ENCODE measurements at regions not wholly inside any gene's neighbourhood (a gene's known extent, or its start where the extent isn't known, plus 50 kb on each side); places are given as distances from the start of the nearest gene placed in this dataset.
A peak's percentile ranks its signal among the peaks of the same experiment; 100 is the strongest.
"Not testable (repeated sequence)": the region's sequence is repeated elsewhere in the genome, so short reads cannot be mapped to it uniquely, and the experiment has no call there.

DNA sequence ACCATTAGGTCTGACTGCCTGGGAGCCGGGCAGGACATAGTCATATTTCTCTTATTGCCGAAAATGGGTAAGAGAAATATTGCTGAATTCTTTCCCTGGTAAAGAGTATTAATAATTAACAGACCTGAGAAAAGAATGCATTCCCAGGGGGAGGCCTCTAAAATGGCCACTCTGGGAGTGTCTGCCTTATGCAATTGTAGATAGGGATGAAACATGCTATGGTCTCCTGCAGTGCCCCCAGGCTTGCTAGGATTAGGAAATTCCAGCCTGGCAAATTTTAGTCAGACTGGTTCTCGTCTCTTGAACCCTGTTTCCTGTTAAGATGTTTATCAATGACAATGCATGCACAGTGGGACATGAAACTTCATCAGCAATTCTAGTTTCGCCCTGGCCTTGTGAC, 975.7 kb downstream of the TBC1D32 start:
- H3K36me3 ChIP-seq (ENCODE audit: control insufficient read depth in 2 of 2, insufficient read depth in 1 of 2, low read length in 2 of 2); H3K9me3 ChIP-seq (ENCODE audit: control insufficient read depth, insufficient read depth, low read depth, low read length); CTCF ChIA-PET; H3K27ac ChIP-seq (ENCODE audit: extremely low read depth, low read depth, low read length); H3K4me3 ChIP-seq (ENCODE audit: low read depth, low read length); POLR2A ChIA-PET; H3K4me1 ChIP-seq (ENCODE audit: control insufficient read depth, insufficient read depth, low read length): not testable (repeated sequence)
- TF ChIP-seq SETDB1 (IDR thresholded peaks at IDR 0.05; ENCODE audit: insufficient read length, low read length) = peak; percentile 87

DNA sequence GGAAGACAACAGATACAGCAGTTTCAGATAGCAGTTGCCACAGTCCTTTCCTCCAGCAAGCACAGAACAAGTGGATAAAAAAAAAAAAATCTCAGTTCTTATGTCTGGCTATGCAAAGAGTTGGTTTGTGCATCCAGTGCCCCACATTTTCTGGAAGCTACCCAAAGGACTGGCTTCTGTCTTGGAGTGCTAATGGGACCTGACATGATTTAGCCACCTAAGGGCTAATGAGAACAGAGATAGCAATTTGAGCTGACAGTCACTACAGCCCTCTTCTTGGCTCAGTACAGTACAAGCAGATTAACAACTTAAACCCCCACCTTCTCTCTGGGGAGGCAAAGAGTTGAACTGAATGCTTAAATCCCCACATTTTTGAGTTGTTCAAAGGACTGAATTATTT, 976.8 kb downstream of the TBC1D32 start:
- no peaks in the 10 kb centered on the region for H3K36me3 ChIP-seq (ENCODE audit: control insufficient read depth in 2 of 2, insufficient read depth in 1 of 2, low read length in 2 of 2)
- CTCF ChIA-PET = interaction anchor here (0.6 kb wide), 1 partner anchor 520 kb away, joined by 3 read pairs; no protein-coding TSS in a partner anchor
- no peaks in the 10 kb centered on the region for H3K4me1 ChIP-seq (ENCODE audit: control insufficient read depth, insufficient read depth, low read length)
- no peak overlapping the region for H3K27ac ChIP-seq (ENCODE audit: extremely low read depth, low read depth, low read length)
- no peak for TF ChIP-seq ZNF701 (tag by site-specific recombination; IDR thresholded peaks at IDR 0.05)
- H3K9me3 ChIP-seq (ENCODE audit: control insufficient read depth, insufficient read depth, low read depth, low read length) = no peaks in the 10 kb centered on the region
- no peak overlapping the region for H3K4me3 ChIP-seq (ENCODE audit: low read depth, low read length)
- POLR2A ChIA-PET = no interaction called here

DNA sequence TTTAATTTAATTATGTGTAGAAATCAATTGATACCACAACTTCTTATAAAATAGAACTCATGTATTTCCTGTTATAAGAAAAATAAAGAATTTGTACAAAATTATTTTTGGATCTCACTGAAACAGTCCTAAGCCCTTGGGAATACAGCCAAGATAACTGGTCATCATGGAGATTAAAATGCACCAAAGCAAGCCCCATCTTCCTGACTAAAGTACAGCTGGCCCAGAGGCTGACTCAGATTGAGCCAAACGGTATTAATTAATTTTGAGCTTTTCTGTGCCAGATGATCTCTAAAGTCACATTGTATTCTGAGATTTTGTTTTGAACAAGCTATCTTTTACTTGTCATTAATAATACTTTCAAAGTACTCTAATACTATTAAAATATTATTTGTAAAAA, 978.5 kb downstream of the TBC1D32 start:
- POLR2A ChIA-PET = no interaction called here
- CTCF ChIA-PET = interaction anchor here (0.7 kb wide), 1 partner anchor 227 kb away, joined by 3 read pairs; no protein-coding TSS in a partner anchor
- Histone ChIP-seq H3K9me3 (ENCODE audit: control insufficient read depth, insufficient read depth, low read depth, low read length) (no peaks in the 10 kb centered on the region), H3K27ac (ENCODE audit: extremely low read depth, low read depth, low read length) (no peak overlapping the region), H3K4me1 (ENCODE audit: control insufficient read depth, insufficient read depth, low read length) (no peaks in the 10 kb centered on the region), H3K36me3 (ENCODE audit: control insufficient read depth in 2 of 2, insufficient read depth in 1 of 2, low read length in 2 of 2) (no peaks in the 10 kb centered on the region), H3K4me3 (ENCODE audit: low read depth, low read length) (no peak overlapping the region)
- TF ChIP-seq ZNF433 (tag by site-specific recombination; IDR thresholded peaks at IDR 0.05; ENCODE audit: low read depth) (no peak), ZNF629 (tag by site-specific recombination; IDR thresholded peaks at IDR 0.05) (no peak), ZNF571 (tag by site-specific recombination; IDR thresholded peaks at IDR 0.05) (no peak), ZNF23 (tag by site-specific recombination; IDR thresholded peaks at IDR 0.05; ENCODE audit: borderline replicate concordance) (no peak), ZNF248 (tag by site-specific recombination; IDR thresholded peaks at IDR 0.05) (no peak), ZIC2 (tag by site-specific recombination; IDR thresholded peaks at IDR 0.05) (no peak), SETDB1 (IDR thresholded peaks at IDR 0.05; ENCODE audit: insufficient read length, low read length) (no peak)
- TF ChIP-seq, protein P1, sequence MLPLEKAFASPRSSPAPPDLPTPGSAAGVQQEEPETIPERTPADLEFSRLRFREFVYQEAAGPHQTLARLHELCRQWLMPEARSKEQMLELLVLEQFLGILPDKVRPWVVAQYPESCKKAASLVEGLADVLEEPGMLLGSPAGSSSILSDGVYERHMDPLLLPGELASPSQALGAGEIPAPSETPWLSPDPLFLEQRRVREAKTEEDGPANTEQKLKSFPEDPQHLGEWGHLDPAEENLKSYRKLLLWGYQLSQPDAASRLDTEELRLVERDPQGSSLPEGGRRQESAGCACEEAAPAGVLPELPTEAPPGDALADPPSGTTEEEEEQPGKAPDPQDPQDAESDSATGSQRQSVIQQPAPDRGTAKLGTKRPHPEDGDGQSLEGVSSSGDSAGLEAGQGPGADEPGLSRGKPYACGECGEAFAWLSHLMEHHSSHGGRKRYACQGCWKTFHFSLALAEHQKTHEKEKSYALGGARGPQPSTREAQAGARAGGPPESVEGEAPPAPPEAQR (tag by site-specific recombination; IDR thresholded peaks at IDR 0.05) = no peak
- TF ChIP-seq, protein P2, sequence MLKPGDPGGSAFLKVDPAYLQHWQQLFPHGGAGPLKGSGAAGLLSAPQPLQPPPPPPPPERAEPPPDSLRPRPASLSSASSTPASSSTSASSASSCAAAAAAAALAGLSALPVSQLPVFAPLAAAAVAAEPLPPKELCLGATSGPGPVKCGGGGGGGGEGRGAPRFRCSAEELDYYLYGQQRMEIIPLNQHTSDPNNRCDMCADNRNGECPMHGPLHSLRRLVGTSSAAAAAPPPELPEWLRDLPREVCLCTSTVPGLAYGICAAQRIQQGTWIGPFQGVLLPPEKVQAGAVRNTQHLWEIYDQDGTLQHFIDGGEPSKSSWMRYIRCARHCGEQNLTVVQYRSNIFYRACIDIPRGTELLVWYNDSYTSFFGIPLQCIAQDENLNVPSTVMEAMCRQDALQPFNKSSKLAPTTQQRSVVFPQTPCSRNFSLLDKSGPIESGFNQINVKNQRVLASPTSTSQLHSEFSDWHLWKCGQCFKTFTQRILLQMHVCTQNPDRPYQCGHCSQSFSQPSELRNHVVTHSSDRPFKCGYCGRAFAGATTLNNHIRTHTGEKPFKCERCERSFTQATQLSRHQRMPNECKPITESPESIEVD (tag by site-specific recombination; IDR thresholded peaks at IDR 0.05) = no peak

DNA sequence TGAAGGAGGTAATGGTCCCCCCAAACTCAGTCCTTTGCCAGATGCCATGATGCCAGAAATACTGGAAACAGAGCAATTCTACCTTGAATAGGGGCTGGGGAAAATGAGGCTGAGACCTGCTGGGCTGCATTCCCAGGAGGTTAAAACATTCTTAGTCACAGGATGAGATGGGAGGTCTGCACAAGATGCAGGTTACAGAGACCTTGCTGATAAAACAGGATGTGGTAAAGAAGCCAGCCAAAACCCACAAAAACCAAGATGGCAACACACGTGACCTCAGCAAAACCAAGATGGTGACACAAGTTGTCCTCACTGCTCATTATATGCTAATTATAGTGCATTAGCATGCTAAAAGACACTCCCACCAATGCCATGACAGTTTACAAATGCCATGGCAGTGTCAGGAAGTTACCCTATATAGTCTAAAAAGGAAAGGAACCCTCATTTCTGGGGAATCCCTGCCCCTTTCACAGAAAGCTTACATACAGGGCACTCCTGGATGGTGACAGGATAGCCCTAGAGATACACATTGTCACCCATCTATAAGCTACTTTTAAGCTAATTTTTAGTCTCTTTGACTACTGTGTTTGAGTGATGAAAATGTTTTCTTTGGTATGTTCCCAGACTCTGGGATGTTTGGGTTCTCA, 979.7 kb downstream of the TBC1D32 start:
- H3K9me3 ChIP-seq (ENCODE audit: control insufficient read depth, insufficient read depth, low read depth, low read length) = no peaks in the 10 kb centered on the region
- H3K4me3 ChIP-seq (ENCODE audit: low read depth, low read length) = no peak overlapping the region
- ChIA-PET CTCF (no interaction called here), POLR2A (no interaction called here)
- H3K4me1 ChIP-seq (ENCODE audit: control insufficient read depth, insufficient read depth, low read length) = no peaks in the 10 kb centered on the region
- no peaks in the 10 kb centered on the region for H3K36me3 ChIP-seq (ENCODE audit: control insufficient read depth in 2 of 2, insufficient read depth in 1 of 2, low read length in 2 of 2)
- no peak overlapping the region for H3K27ac ChIP-seq (ENCODE audit: extremely low read depth, low read depth, low read length)
- TF ChIP-seq, protein P3, sequence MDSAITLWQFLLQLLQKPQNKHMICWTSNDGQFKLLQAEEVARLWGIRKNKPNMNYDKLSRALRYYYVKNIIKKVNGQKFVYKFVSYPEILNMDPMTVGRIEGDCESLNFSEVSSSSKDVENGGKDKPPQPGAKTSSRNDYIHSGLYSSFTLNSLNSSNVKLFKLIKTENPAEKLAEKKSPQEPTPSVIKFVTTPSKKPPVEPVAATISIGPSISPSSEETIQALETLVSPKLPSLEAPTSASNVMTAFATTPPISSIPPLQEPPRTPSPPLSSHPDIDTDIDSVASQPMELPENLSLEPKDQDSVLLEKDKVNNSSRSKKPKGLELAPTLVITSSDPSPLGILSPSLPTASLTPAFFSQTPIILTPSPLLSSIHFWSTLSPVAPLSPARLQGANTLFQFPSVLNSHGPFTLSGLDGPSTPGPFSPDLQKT (IDR thresholded peaks at IDR 0.05; ENCODE audit: borderline replicate concordance, low read depth, low read length) = no peak
- TF ChIP-seq ZNF174 (tag by site-specific recombination; IDR thresholded peaks at IDR 0.05) (no peak), ZNF2 (tag by site-specific recombination; IDR thresholded peaks at IDR 0.05) (no peak), ZNF776 (tag by site-specific recombination; IDR thresholded peaks at IDR 0.05; ENCODE audit: borderline replicate concordance) (no peak), ZNF239 (tag by site-specific recombination; IDR thresholded peaks at IDR 0.05) (no peak), ZNF37A (tag by site-specific recombination; IDR thresholded peaks at IDR 0.05) (no peak), KLF16 (tag by site-specific recombination; IDR thresholded peaks at IDR 0.05) (no peak), ZNF514 (tag by site-specific recombination; IDR thresholded peaks at IDR 0.05) (no peak)
- TF ChIP-seq, protein P4, sequence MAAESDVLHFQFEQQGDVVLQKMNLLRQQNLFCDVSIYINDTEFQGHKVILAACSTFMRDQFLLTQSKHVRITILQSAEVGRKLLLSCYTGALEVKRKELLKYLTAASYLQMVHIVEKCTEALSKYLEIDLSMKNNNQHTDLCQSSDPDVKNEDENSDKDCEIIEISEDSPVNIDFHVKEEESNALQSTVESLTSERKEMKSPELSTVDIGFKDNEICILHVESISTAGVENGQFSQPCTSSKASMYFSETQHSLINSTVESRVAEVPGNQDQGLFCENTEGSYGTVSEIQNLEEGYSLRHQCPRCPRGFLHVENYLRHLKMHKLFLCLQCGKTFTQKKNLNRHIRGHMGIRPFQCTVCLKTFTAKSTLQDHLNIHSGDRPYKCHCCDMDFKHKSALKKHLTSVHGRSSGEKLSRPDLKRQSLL (tag by site-specific recombination; IDR thresholded peaks at IDR 0.05) = no peak
- TF ChIP-seq, protein P5, sequence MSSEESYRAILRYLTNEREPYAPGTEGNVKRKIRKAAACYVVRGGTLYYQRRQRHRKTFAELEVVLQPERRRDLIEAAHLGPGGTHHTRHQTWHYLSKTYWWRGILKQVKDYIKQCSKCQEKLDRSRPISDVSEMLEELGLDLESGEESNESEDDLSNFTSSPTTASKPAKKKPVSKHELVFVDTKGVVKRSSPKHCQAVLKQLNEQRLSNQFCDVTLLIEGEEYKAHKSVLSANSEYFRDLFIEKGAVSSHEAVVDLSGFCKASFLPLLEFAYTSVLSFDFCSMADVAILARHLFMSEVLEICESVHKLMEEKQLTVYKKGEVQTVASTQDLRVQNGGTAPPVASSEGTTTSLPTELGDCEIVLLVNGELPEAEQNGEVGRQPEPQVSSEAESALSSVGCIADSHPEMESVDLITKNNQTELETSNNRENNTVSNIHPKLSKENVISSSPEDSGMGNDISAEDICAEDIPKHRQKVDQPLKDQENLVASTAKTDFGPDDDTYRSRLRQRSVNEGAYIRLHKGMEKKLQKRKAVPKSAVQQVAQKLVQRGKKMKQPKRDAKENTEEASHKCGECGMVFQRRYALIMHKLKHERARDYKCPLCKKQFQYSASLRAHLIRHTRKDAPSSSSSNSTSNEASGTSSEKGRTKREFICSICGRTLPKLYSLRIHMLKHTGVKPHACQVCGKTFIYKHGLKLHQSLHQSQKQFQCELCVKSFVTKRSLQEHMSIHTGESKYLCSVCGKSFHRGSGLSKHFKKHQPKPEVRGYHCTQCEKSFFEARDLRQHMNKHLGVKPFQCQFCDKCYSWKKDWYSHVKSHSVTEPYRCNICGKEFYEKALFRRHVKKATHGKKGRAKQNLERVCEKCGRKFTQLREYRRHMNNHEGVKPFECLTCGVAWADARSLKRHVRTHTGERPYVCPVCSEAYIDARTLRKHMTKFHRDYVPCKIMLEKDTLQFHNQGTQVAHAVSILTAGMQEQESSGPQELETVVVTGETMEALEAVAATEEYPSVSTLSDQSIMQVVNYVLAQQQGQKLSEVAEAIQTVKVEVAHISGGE (tag by site-specific recombination; conservative IDR thresholded peaks at IDR 0.05; ENCODE audit: low read depth) = no peak

Measured in HEK293 (cell line).